ENCODE measurements at regions not wholly inside any gene's neighbourhood (a gene's known extent, or its start where the extent isn't known, plus 50 kb on each side); places are given as distances from the start of the nearest gene placed in this dataset.

DNA sequence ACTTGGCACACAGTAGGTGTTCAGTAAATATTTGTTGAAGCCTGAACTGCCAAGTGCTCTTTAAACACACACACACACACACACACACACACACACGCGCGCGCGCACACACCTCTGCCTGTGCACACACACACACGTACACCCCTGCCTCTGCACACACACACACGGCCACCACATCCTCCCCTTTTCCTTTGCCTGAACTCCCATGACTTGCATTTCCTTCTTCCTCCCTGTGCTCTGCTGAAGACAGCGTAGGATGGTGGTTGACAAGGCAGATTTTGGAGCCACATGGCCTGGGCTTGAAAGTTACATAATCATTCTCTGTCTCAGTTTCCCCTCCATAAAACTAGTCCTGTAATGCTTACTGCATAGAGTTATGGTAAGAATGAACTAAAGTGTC lies 712.3 kb downstream of the PTPRU start:
- no peak overlapping the region for H3K4me3 Mint-ChIP-seq (ENCODE audit: low read depth)
- TF ChIP-seq, protein P1, sequence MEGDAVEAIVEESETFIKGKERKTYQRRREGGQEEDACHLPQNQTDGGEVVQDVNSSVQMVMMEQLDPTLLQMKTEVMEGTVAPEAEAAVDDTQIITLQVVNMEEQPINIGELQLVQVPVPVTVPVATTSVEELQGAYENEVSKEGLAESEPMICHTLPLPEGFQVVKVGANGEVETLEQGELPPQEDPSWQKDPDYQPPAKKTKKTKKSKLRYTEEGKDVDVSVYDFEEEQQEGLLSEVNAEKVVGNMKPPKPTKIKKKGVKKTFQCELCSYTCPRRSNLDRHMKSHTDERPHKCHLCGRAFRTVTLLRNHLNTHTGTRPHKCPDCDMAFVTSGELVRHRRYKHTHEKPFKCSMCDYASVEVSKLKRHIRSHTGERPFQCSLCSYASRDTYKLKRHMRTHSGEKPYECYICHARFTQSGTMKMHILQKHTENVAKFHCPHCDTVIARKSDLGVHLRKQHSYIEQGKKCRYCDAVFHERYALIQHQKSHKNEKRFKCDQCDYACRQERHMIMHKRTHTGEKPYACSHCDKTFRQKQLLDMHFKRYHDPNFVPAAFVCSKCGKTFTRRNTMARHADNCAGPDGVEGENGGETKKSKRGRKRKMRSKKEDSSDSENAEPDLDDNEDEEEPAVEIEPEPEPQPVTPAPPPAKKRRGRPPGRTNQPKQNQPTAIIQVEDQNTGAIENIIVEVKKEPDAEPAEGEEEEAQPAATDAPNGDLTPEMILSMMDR (IDR thresholded peaks at IDR 0.05; ENCODE audit: unreplicated experiment): no peak
- no peak overlapping the region for H3K27ac Mint-ChIP-seq
- DNase-seq (ENCODE audit: low spot score, unreplicated experiment): no peak
- no peaks in the 10 kb centered on the region for H3K9me3 Mint-ChIP-seq (ENCODE audit: low read depth)
- no peaks in the 10 kb centered on the region for H3K36me3 Mint-ChIP-seq (ENCODE audit: insufficient read depth)
- H3K27me3 Mint-ChIP-seq: peaks cover 33% of the 10 kb centered on the region
- no peaks in the 10 kb centered on the region for H3K4me1 Mint-ChIP-seq (ENCODE audit: low read depth)

DNA sequence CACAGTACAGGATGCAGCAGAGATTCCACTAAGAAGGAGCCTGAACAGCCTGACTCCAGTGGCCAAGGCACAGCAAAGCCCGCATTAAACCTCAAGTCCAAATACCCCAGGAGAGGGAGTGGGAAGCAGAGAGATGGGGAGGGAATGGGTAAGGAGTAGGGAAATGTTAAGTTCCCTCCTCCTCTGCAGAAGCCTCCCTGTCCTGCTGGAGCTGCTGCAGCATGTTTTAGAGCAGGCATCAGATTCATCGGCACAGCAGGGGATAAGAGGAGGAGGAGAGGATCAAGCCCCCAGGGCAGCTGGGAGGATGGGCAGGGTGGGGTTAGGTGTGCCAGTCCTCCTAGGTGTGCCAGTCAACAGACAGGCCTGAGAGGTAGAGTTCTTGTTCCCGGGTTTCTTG lies 709.7 kb downstream of the PTPRU start:
- no peak for DNase-seq (ENCODE audit: low spot score, unreplicated experiment)
- Mint-ChIP-seq H3K4me3 (ENCODE audit: low read depth) (no peak overlapping the region), H3K27ac (no peak overlapping the region), H3K9me3 (ENCODE audit: low read depth) (no peaks in the 10 kb centered on the region), H3K36me3 (ENCODE audit: insufficient read depth) (no peaks in the 10 kb centered on the region), H3K27me3 (peaks cover 25% of the 10 kb centered on the region), H3K4me1 (ENCODE audit: low read depth) (no peaks in the 10 kb centered on the region)
- TF ChIP-seq, protein P1 (IDR thresholded peaks at IDR 0.05; ENCODE audit: unreplicated experiment): no peak

DNA sequence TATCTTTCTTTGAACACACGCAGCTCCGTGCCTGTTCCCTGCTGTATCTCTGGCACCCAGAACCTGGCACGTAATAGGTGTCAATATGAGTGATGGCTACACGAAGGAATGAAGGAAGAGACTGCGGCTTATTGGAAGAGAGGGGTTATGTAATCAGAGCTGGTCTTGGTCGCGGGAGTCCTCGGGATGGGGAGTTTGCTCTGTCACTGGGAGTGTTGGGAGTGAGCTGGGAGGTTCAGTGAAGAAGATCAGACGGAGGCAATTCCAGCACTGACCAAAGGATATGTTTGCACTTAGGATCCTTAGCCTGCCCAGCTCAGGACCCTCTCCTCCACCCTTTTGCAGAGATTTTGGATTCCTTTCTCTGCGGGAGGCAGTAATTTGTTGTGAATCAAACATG lies 709.1 kb downstream of the PTPRU start:
- Mint-ChIP-seq H3K9me3 (ENCODE audit: low read depth) (no peaks in the 10 kb centered on the region), H3K27ac (no peak overlapping the region), H3K4me1 (ENCODE audit: low read depth) (no peaks in the 10 kb centered on the region), H3K4me3 (ENCODE audit: low read depth) (no peak overlapping the region), H3K27me3 (peaks cover 25% of the 10 kb centered on the region), H3K36me3 (ENCODE audit: insufficient read depth) (no peaks in the 10 kb centered on the region)
- no peak for DNase-seq (ENCODE audit: low spot score, unreplicated experiment)
- TF ChIP-seq, protein P1 (IDR thresholded peaks at IDR 0.05; ENCODE audit: unreplicated experiment): no peak

DNA sequence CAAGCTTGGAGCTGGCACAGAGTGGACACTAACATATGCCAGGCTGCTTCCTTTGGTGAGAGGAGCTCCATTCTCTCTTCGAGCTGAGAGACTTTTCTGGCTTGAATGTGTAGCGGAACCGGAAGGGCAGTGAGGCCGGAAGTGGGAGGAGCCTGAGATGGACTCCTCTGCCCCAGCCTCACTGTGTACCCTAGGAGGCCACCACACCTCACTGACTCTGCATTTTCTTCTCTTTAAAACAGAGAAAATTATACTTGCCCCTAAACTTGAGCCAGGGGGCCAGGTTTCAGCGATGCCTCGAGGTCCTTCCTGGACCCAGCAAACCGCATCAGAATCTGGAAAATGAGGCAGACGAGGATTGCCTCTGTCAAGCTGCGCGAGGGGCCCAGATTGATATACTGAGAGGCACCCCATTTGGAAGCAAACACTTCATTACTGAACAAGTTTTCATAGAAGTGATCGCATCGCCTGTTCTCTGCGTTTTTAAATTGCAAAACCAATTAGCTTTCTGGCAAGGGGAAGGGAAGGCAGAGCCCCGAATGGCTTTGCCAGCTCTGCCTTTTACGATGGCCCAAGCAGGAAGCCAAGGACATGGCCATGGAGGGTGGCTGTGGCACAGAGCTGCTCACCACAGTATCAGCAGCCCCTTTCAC lies 708.1 kb downstream of the PTPRU start:
- H3K27me3 Mint-ChIP-seq: peaks cover 29% of the 10 kb centered on the region
- H3K4me1 Mint-ChIP-seq (ENCODE audit: low read depth): no peaks in the 10 kb centered on the region
- no peak overlapping the region for H3K27ac Mint-ChIP-seq
- H3K4me3 Mint-ChIP-seq (ENCODE audit: low read depth): no peak overlapping the region
- H3K9me3 Mint-ChIP-seq (ENCODE audit: low read depth): no peaks in the 10 kb centered on the region
- no peaks in the 10 kb centered on the region for H3K36me3 Mint-ChIP-seq (ENCODE audit: insufficient read depth)
- no peak for DNase-seq (ENCODE audit: low spot score, unreplicated experiment)
- TF ChIP-seq, protein P1 (IDR thresholded peaks at IDR 0.05; ENCODE audit: unreplicated experiment): no peak

DNA sequence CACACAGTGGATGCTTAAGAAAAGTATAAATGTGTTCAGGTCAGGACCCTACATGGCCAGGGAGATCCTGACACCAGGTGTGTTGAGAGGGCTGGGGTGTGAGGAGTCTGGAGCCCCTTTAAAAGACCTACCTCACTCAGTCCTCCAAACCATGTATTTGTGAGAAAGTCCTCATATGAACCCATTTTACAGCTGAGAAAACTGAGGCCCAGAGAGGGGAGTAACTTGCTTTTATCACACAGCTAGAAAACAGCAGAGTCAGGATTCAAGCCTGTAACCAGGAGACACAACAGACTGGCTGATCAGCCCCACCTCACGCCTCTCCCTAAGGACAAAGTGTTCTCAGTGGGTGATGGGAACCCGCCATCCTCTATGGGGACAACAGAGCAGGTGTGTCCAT lies 706.7 kb downstream of the PTPRU start:
- H3K4me3 Mint-ChIP-seq (ENCODE audit: low read depth): no peak overlapping the region
- no peak overlapping the region for H3K27ac Mint-ChIP-seq
- DNase-seq (ENCODE audit: low spot score, unreplicated experiment): no peak
- H3K27me3 Mint-ChIP-seq: peaks cover 29% of the 10 kb centered on the region
- H3K9me3 Mint-ChIP-seq (ENCODE audit: low read depth): no peaks in the 10 kb centered on the region
- TF ChIP-seq, protein P1 (IDR thresholded peaks at IDR 0.05; ENCODE audit: unreplicated experiment): no peak
- no peaks in the 10 kb centered on the region for H3K36me3 Mint-ChIP-seq (ENCODE audit: insufficient read depth)
- H3K4me1 Mint-ChIP-seq (ENCODE audit: low read depth): no peaks in the 10 kb centered on the region

All from progenitor cell of endocrine pancreas (in vitro differentiated cells).